ENCODE measurements at regions not wholly inside any gene's neighbourhood (a gene's known extent, or its start where the extent isn't known, plus 50 kb on each side); places are given as distances from the start of the nearest gene placed in this dataset.

DNA sequence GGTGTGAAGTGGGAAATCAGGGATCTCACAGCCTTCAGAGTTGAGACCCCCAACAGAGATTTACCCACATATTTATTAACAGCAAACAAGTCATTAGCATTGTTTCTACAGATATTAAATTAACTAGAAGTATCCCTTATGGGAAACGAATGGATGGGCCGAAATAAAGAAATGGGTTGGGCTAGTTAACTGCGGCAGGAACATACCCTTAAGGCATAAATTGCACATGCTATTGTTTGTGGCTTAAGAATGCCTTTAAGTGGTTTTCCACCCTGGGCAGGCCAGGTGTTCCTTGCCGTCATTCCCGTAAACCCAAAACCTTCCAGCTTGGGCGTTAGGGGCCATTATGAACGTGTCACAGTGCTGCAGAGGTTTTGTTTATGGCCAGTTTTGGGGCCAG, 126.3 kb upstream of the EIF1AY start:
- no peak overlapping the region for H3K4ac ChIP-seq (replicated peaks; ENCODE audit: insufficient read length, low read depth, low read length)
- TF ChIP-seq SIN3A (conservative IDR thresholded peaks at IDR 0.05 in 1 of 2, IDR thresholded peaks at IDR 0.05 in 1 of 2; ENCODE audit: low read depth in 1 of 2, low read length in 2 of 2) (no peak), GABPA (IDR thresholded peaks at IDR 0.05; ENCODE audit: borderline replicate concordance, insufficient read depth, low read length) (no peak), TBP (IDR thresholded peaks at IDR 0.05; ENCODE audit: low read depth, low read length) (no peak), SIRT6 (IDR thresholded peaks at IDR 0.05; ENCODE audit: low read length) (no peak), CTBP2 (IDR thresholded peaks at IDR 0.05; ENCODE audit: borderline replicate concordance, insufficient read depth, insufficient read length, low read length) (no peak), CEBPB (IDR thresholded peaks at IDR 0.05; ENCODE audit: low read depth, low read length) (no peak), EP300 (IDR thresholded peaks at IDR 0.05; ENCODE audit: borderline replicate concordance in 1 of 2, low read depth in 2 of 2, low read length in 2 of 2) (no peak)
- TF ChIP-seq, protein P1, sequence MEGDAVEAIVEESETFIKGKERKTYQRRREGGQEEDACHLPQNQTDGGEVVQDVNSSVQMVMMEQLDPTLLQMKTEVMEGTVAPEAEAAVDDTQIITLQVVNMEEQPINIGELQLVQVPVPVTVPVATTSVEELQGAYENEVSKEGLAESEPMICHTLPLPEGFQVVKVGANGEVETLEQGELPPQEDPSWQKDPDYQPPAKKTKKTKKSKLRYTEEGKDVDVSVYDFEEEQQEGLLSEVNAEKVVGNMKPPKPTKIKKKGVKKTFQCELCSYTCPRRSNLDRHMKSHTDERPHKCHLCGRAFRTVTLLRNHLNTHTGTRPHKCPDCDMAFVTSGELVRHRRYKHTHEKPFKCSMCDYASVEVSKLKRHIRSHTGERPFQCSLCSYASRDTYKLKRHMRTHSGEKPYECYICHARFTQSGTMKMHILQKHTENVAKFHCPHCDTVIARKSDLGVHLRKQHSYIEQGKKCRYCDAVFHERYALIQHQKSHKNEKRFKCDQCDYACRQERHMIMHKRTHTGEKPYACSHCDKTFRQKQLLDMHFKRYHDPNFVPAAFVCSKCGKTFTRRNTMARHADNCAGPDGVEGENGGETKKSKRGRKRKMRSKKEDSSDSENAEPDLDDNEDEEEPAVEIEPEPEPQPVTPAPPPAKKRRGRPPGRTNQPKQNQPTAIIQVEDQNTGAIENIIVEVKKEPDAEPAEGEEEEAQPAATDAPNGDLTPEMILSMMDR (IDR thresholded peaks at IDR 0.05; ENCODE audit: control extremely low read depth in 1 of 3, insufficient read depth in 1 of 3, low read depth in 1 of 3, low read length in 3 of 3) = no peak
- TF ChIP-seq, protein P2, sequence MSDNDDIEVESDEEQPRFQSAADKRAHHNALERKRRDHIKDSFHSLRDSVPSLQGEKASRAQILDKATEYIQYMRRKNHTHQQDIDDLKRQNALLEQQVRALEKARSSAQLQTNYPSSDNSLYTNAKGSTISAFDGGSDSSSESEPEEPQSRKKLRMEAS (IDR thresholded peaks at IDR 0.05) = no peak
- DNase-seq (ENCODE audit: low read depth in 1 of 2, low spot score in 2 of 2) = no peak

More for the DNA sequence above, 126.3 kb upstream of the EIF1AY start:
- no peak overlapping the region for H3K14ac ChIP-seq (ENCODE audit: insufficient read length)
- no peaks in the 10 kb centered on the region for H3K27me3 ChIP-seq (replicated peaks in 1 of 4; ENCODE audit: control insufficient read depth in 3 of 4, extremely low read depth in 1 of 4, insufficient read depth in 3 of 4, low read length in 3 of 4)
- no peak overlapping the region for H3K27ac ChIP-seq (ENCODE audit: low read depth, low read length)
- no peak overlapping the region for H2BK12ac ChIP-seq (ENCODE audit: low read depth, low read length)
- H3K79me2 ChIP-seq (ENCODE audit: control insufficient read depth in 1 of 2, insufficient read depth in 2 of 2, low read length in 2 of 2) = no peaks in the 10 kb centered on the region
- no peaks in the 10 kb centered on the region for H3K36me3 ChIP-seq (ENCODE audit: control insufficient read depth in 2 of 4, insufficient read depth in 4 of 4, low read length in 3 of 4)
- H2BK120ac ChIP-seq (replicated peaks; ENCODE audit: low read depth, low read length) = no peak overlapping the region
- H2AK5ac ChIP-seq (ENCODE audit: low read depth, low read length) = no peak overlapping the region
- no peaks in the 10 kb centered on the region for H3K79me1 ChIP-seq (ENCODE audit: low read depth, low read length)
- no peak overlapping the region for H3K4me3 ChIP-seq (ENCODE audit: extremely low read depth in 1 of 4, insufficient read depth in 2 of 4, low read depth in 3 of 4, low read length in 4 of 4)
- H4K5ac ChIP-seq (ENCODE audit: insufficient read length, low read depth, low read length) = no peak overlapping the region
- no peak overlapping the region for H3K23ac ChIP-seq (ENCODE audit: insufficient read length)
- CTCF ChIA-PET (ENCODE audit: partially characterized antibody) = no interaction called here
- no peaks in the 10 kb centered on the region for H3K23me2 ChIP-seq (ENCODE audit: low read depth, low read length)
- no peak overlapping the region for H4K91ac ChIP-seq (replicated peaks; ENCODE audit: insufficient read length, low read length)
- no peak overlapping the region for H3K9ac ChIP-seq (replicated peaks in 1 of 4; ENCODE audit: extremely low read depth in 1 of 4, low read depth in 3 of 4, low read length in 3 of 4)
- peaks cover 2 to 29% of the 10 kb centered on the region in 2 experiments; a peak in 3 of 4 replicates for H3K9me3 ChIP-seq (ENCODE audit: insufficient read depth in 2 of 2, low read depth in 1 of 2, low read length in 1 of 2)
- no peak overlapping the region for H3K4me2 ChIP-seq (ENCODE audit: insufficient read depth in 1 of 2, low read depth in 2 of 2, low read length in 2 of 2)
- no peak overlapping the region for H2BK5ac ChIP-seq (ENCODE audit: low read depth, low read length)
- H2BK15ac ChIP-seq (ENCODE audit: low read length) = no peak overlapping the region
- no peak overlapping the region for H4K8ac ChIP-seq (ENCODE audit: extremely low read depth, insufficient read depth, low read length)
- no peak overlapping the region for H3K56ac ChIP-seq (replicated peaks; ENCODE audit: insufficient read length, low read depth, low read length)
- POLR2A ChIA-PET (ENCODE audit: partially characterized antibody) = no interaction called here
- H4K20me1 ChIP-seq (replicated peaks in 1 of 2; ENCODE audit: control insufficient read depth in 1 of 2, insufficient read depth in 2 of 2, low read length in 2 of 2) = no peaks in the 10 kb centered on the region
- H3K4me1 ChIP-seq (replicated peaks in 1 of 4; ENCODE audit: control insufficient read depth in 3 of 4, insufficient read depth in 4 of 4, low read length in 3 of 4) = no peaks in the 10 kb centered on the region
- H3K18ac ChIP-seq (ENCODE audit: extremely low read depth, low read length) = no peak overlapping the region
- FAIRE-seq = no peak
- no peak overlapping the region for H2BK20ac ChIP-seq (ENCODE audit: low read length)
- no peak overlapping the region for H2AFZ ChIP-seq (ENCODE audit: low read length)
- 93% methylated on average over 7 of the region's 7 CpGs; no CpG with 5 or more reads in 1 of the 2 experiments for WGBS, 2 experiments (ENCODE audit: extremely low coverage in 1 of 2, insufficient coverage in 1 of 2, insufficient read length in 1 of 2, insufficient replicate concordance in 2 of 2, low coverage in 1 of 2, low lambda C conversion rate in 2 of 2, missing lambda C conversion rate in 1 of 2)

All from H1 (cell line).